ENCODE measurements at regions not wholly inside any gene's neighbourhood (a gene's known extent, or its start where the extent isn't known, plus 50 kb on each side); places are given as distances from the start of the nearest gene placed in this dataset.
"Not testable (repeated sequence)": the region's sequence is repeated elsewhere in the genome, so short reads cannot be mapped to it uniquely, and the experiment has no call there.

DNA sequence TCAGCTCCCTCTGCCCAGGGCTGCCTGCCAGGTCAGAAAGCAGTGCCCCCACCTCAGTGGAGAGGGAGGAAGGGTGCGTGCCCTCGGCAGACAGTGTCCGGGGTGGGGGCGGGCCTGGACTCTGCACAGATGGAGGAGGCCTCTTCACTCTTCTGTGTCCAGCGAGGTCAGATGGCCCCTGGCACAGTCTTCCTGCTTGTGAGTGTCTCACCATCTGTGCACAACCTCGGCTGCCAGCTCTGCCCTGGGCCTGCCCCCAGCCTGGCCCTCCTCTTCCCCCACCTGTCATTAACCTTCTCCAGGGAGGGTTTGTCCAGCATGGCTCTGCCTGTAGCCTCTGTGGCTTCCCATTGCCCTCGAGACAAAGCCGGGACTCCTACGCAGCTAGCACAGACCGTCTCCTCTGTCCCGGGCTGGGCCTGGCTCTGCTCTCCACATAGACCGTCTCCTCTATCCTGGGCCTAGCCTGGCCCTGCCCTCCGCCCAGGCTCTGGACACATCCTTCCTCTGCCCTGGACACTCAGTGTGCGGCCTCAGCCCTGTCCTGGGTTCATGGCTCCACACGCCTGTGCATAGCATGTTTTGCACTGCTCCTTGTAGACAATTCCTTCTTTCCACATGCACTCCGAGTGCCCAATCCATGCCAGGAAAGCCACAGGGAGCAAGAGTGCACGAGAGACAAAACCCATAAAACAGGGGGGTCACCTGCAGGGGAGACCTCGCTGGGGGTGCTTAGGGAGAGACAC, 138.9 kb upstream of the FOXD4L5 start:
- not testable (repeated sequence) for H2AFZ ChIP-seq (ENCODE audit: low read length); H3K27ac ChIP-seq (ENCODE audit: low read length); H3K9ac ChIP-seq (ENCODE audit: low read length); H3K9me2 ChIP-seq (replicated peaks; ENCODE audit: insufficient read depth, low read length); H3K4me1 ChIP-seq (ENCODE audit: low read length); H3K4me2 ChIP-seq (ENCODE audit: low read depth, low read length); H3F3A ChIP-seq (ENCODE audit: insufficient read depth, low read length); H3K27me3 ChIP-seq (replicated peaks; ENCODE audit: insufficient read depth, low read length); H3K79me2 ChIP-seq (ENCODE audit: low read length); DNase-seq; H3K9me3 ChIP-seq (replicated peaks; ENCODE audit: insufficient read depth, low read length); H3K36me3 ChIP-seq (replicated peaks; ENCODE audit: insufficient read depth, low read length); H4K20me1 ChIP-seq (ENCODE audit: insufficient read depth, low read length); H3K4me3 ChIP-seq (ENCODE audit: low read length)

DNA sequence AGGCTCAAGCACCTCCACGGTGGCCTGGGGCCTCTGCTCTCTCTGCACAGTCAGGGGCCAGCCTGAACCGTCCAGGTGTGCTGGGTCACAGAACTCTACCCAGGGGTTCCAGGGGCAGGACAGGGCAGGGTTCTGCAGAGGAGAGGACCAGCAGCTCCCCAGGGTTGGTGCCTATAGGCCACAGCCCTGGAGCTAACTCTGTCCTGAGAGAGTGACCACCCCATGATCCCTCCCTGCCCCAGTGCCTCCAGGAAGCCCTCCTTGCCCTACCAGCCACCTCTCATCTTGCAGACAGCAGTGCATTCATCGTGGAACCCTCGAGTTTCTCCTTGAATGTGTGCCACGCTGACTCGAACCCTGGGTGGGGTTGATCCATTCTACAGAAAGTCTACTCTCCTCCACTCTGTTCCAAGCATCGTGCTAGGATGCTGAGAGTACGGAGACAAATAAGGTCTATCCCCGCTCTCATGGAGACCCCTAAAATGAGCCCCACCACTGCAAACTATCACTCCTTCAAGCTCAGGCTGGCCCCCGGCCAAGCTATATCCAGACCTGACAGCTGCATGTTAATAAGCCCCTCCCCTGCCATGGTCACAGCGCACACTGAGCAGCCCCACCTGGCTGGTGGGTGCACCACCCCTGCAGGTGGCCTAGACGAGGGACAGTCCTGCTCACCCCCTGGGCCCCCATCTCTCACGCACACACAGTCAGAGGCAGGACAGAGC, 138.1 kb upstream of the FOXD4L5 start:
- H3K4me3 ChIP-seq (ENCODE audit: low read length); H3K36me3 ChIP-seq (replicated peaks; ENCODE audit: insufficient read depth, low read length); H4K20me1 ChIP-seq (ENCODE audit: insufficient read depth, low read length); H3K9me3 ChIP-seq (replicated peaks; ENCODE audit: insufficient read depth, low read length); H2AFZ ChIP-seq (ENCODE audit: low read length); H3K4me1 ChIP-seq (ENCODE audit: low read length); H3K79me2 ChIP-seq (ENCODE audit: low read length); H3K27me3 ChIP-seq (replicated peaks; ENCODE audit: insufficient read depth, low read length); DNase-seq; H3K27ac ChIP-seq (ENCODE audit: low read length); H3K4me2 ChIP-seq (ENCODE audit: low read depth, low read length); H3K9me2 ChIP-seq (replicated peaks; ENCODE audit: insufficient read depth, low read length); H3K9ac ChIP-seq (ENCODE audit: low read length); H3F3A ChIP-seq (ENCODE audit: insufficient read depth, low read length): not testable (repeated sequence)

- not testable (repeated sequence) for H3K9me2 ChIP-seq (replicated peaks; ENCODE audit: insufficient read depth, low read length); H3K79me2 ChIP-seq (ENCODE audit: low read length); H3K4me2 ChIP-seq (ENCODE audit: low read depth, low read length); H3K4me1 ChIP-seq (ENCODE audit: low read length); DNase-seq; H3K36me3 ChIP-seq (replicated peaks; ENCODE audit: insufficient read depth, low read length); H3K9ac ChIP-seq (ENCODE audit: low read length); H3K27me3 ChIP-seq (replicated peaks; ENCODE audit: insufficient read depth, low read length); H2AFZ ChIP-seq (ENCODE audit: low read length); H3K9me3 ChIP-seq (replicated peaks; ENCODE audit: insufficient read depth, low read length); H3F3A ChIP-seq (ENCODE audit: insufficient read depth, low read length); H3K27ac ChIP-seq (ENCODE audit: low read length); H4K20me1 ChIP-seq (ENCODE audit: insufficient read depth, low read length); H3K4me3 ChIP-seq (ENCODE audit: low read length)
These were observed 136.5 kb upstream of the FOXD4L5 start for GRCh38 chr9:65421486-65421885.

DNA sequence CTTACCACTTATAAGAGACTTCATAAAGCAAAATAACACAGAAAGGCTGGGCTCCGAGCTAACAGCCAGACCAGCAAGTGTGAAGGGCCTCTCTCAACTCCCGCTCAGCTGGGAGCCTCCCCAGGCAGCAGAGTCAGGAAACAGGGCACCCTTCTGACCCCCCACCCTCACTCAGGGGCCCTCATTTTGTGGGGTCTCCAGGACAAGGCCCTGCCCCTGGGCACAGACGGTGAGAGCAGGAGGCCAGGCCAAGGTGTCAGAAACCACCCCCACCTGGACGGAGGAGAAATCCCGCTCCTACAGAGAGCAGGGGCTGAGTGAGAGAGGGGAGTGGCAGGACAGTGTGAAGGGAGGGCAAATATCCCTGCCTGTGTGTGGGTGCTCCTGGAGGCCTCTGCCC, 135.8 kb upstream of the FOXD4L5 start:
- Histone ChIP-seq H2AFZ (ENCODE audit: low read length) (no peak overlapping the region), H3K79me2 (ENCODE audit: low read length) (no peaks in the 10 kb centered on the region), H4K20me1 (ENCODE audit: insufficient read depth, low read length) (no peaks in the 10 kb centered on the region), H3K27me3 (replicated peaks; ENCODE audit: insufficient read depth, low read length) (no peaks in the 10 kb centered on the region), H3K9ac (ENCODE audit: low read length) (no peak overlapping the region), H3K36me3 (replicated peaks; ENCODE audit: insufficient read depth, low read length) (no peaks in the 10 kb centered on the region), H3K9me2 (replicated peaks; ENCODE audit: insufficient read depth, low read length) (no peaks in the 10 kb centered on the region), H3F3A (ENCODE audit: insufficient read depth, low read length) (no peaks in the 10 kb centered on the region), H3K4me2 (ENCODE audit: low read depth, low read length) (no peak overlapping the region), H3K9me3 (replicated peaks; ENCODE audit: insufficient read depth, low read length) (no peaks in the 10 kb centered on the region), H3K27ac (ENCODE audit: low read length) (no peak overlapping the region), H3K4me1 (ENCODE audit: low read length) (no peaks in the 10 kb centered on the region), H3K4me3 (ENCODE audit: low read length) (no peak overlapping the region)
- TF ChIP-seq CTCF (IDR thresholded peaks at IDR 0.05; ENCODE audit: low read length) (no peak), EZH2phosphoT487 (IDR thresholded peaks at IDR 0.05; ENCODE audit: low read length) (no peak), EZH2 (optimal IDR thresholded peaks at IDR 0.05; ENCODE audit: low read depth, low read length) (no peak)
- DNase-seq, result no peak

GRCh38 chr9:65418966-65419365, 134.0 kb upstream of the FOXD4L5 start:
- H3K4me2 ChIP-seq (ENCODE audit: low read depth, low read length); H3K9me3 ChIP-seq (replicated peaks; ENCODE audit: insufficient read depth, low read length); H3K9ac ChIP-seq (ENCODE audit: low read length): not testable (repeated sequence)

DNA sequence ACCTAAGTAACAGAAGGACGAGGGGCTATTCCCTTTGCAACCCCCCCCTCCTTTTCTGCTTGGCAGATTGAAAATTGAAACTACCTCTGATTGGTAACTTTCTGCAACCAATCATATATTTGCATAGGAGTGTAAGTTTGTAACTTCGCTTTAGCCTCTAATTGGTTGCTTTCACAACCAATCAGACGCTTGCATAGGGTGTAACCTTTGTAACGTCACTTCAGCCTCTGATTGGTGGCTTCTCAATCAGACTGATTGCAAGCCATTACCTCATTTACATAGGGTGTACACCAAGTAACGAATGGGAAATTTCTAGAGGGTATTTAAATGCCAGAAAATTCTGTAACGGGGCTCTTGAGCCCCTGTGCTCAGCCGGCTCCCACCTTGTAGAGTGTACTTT, 131.9 kb upstream of the FOXD4L5 start:
- H3K27ac ChIP-seq (ENCODE audit: low read length); H3K36me3 ChIP-seq (replicated peaks; ENCODE audit: insufficient read depth, low read length); H2AFZ ChIP-seq (ENCODE audit: low read length); H3K4me3 ChIP-seq (ENCODE audit: low read length); H3K4me2 ChIP-seq (ENCODE audit: low read depth, low read length); DNase-seq; H3K79me2 ChIP-seq (ENCODE audit: low read length); H3K4me1 ChIP-seq (ENCODE audit: low read length); H4K20me1 ChIP-seq (ENCODE audit: insufficient read depth, low read length); H3K9me2 ChIP-seq (replicated peaks; ENCODE audit: insufficient read depth, low read length); H3K27me3 ChIP-seq (replicated peaks; ENCODE audit: insufficient read depth, low read length); H3K9ac ChIP-seq (ENCODE audit: low read length); H3F3A ChIP-seq (ENCODE audit: insufficient read depth, low read length); H3K9me3 ChIP-seq (replicated peaks; ENCODE audit: insufficient read depth, low read length): not testable (repeated sequence)

More at GRCh38 chr9:65418966-65419365, 134.0 kb upstream of the FOXD4L5 start:
- H3F3A ChIP-seq (ENCODE audit: insufficient read depth, low read length); DNase-seq; H3K79me2 ChIP-seq (ENCODE audit: low read length); H2AFZ ChIP-seq (ENCODE audit: low read length); H3K27me3 ChIP-seq (replicated peaks; ENCODE audit: insufficient read depth, low read length); H3K36me3 ChIP-seq (replicated peaks; ENCODE audit: insufficient read depth, low read length); H3K27ac ChIP-seq (ENCODE audit: low read length); H3K4me3 ChIP-seq (ENCODE audit: low read length); H3K9me2 ChIP-seq (replicated peaks; ENCODE audit: insufficient read depth, low read length); H3K4me1 ChIP-seq (ENCODE audit: low read length); H4K20me1 ChIP-seq (ENCODE audit: insufficient read depth, low read length): not testable (repeated sequence)

GRCh38 chr9:65414249-65414648, 129.2 kb upstream of the FOXD4L5 start:
- not testable (repeated sequence) for H3K79me2 ChIP-seq (ENCODE audit: low read length); H3K36me3 ChIP-seq (replicated peaks; ENCODE audit: insufficient read depth, low read length); H3K27me3 ChIP-seq (replicated peaks; ENCODE audit: insufficient read depth, low read length); H3K4me1 ChIP-seq (ENCODE audit: low read length); H3K9me3 ChIP-seq (replicated peaks; ENCODE audit: insufficient read depth, low read length); H3K9me2 ChIP-seq (replicated peaks; ENCODE audit: insufficient read depth, low read length); H3K4me2 ChIP-seq (ENCODE audit: low read depth, low read length); H3K27ac ChIP-seq (ENCODE audit: low read length); DNase-seq; H2AFZ ChIP-seq (ENCODE audit: low read length); H3K4me3 ChIP-seq (ENCODE audit: low read length); H4K20me1 ChIP-seq (ENCODE audit: insufficient read depth, low read length); H3F3A ChIP-seq (ENCODE audit: insufficient read depth, low read length); H3K9ac ChIP-seq (ENCODE audit: low read length)

Data from MM.1S (cell line).